CD4-positive, alpha-beta T cell (primary cell): ENCODE measurements at regions not wholly inside any gene's neighbourhood (a gene's known extent, or its start where the extent isn't known, plus 50 kb on each side); places are given as distances from the start of the nearest gene placed in this dataset.

Experiments
- ATAC-seq: fragments of 200-7000 bp; cut with Tn5 transposase; one replicate; pipeline ENCODE4 v1.10.0; 2022; ENCODE audit warnings: mild to moderate bottlenecking; ENCODE audit not compliant: poor library complexity
- CTCF ChIA-PET: fragments of 350-600 bp; sonication (Branson Sonifier 250); formaldehyde crosslinking; loops from one replicate; lab custom pipeline; 2021; ENCODE audit warnings: antibody characterized with exemption, inconsistent platforms; lab: Charles Lee
- POLR2A ChIA-PET: fragments of 350-600 bp; sonication (Branson Sonifier 250); formaldehyde crosslinking; loops from one replicate; lab custom pipeline; 2021; ENCODE audit warnings: antibody characterized with exemption, inconsistent platforms; lab: Charles Lee
- DNase-seq, 14 experiments: peaks; one replicate each; pipeline ENCODE4 v3.0.0-alpha.2; 2013 to 2020; ENCODE audit warnings: mixed read lengths in 2 of 14
- H3K27ac ChIP-seq, 2 donors: one replicate each; pipeline versions ENCODE4 v1.5.1 to v1.7.0; 2013; ENCODE audit warnings: low read length in 2 of 2, low read depth in 1 of 2, mild to moderate bottlenecking in 1 of 2
- H3K27me3 ChIP-seq, 2 experiments: 1 replicate in 1 of 2; 2 replicates in 1 of 2; pipeline versions ENCODE4 v1.6.1 to v1.7.0; 2013; ENCODE audit warnings: low read length in 2 of 2, control low read depth in 1 of 2, mild to moderate bottlenecking in 1 of 2, moderate library complexity in 1 of 2; ENCODE audit not compliant: insufficient read depth in 2 of 2, control insufficient read depth in 1 of 2
- H3K36me3 ChIP-seq: one replicate; pipeline ENCODE4 v1.6.1; 2013; ENCODE audit warnings: low read length, control low read depth; ENCODE audit not compliant: insufficient read depth
- H3K4me1 ChIP-seq: one replicate; pipeline ENCODE4 v1.6.1; 2013; ENCODE audit warnings: low read length, control low read depth; ENCODE audit not compliant: insufficient read depth
- H3K4me3 ChIP-seq: one replicate; pipeline ENCODE4 v1.5.1; 2013; ENCODE audit warnings: mild to moderate bottlenecking, low read length, moderate library complexity
- H3K9me3 ChIP-seq, 2 experiments: 1 replicate in 1 of 2; 2 replicates in 1 of 2; pipeline versions ENCODE4 v1.6.1 to v1.7.0; 2013; ENCODE audit warnings: low read length in 2 of 2, mild to moderate bottlenecking in 2 of 2, control low read depth in 1 of 2, moderate library complexity in 1 of 2; ENCODE audit not compliant: control insufficient read depth in 1 of 2, insufficient read depth in 1 of 2
- H3K27ac Mint-ChIP-seq: one replicate; pipeline ENCODE4 v1.8.0; 2020; ENCODE audit warnings: mixed read lengths
- H3K27me3 Mint-ChIP-seq: one replicate; pipeline ENCODE4 v1.8.0; 2021; ENCODE audit warnings: mixed read lengths
- H3K36me3 Mint-ChIP-seq: one replicate; pipeline ENCODE4 v1.8.0; 2021; ENCODE audit warnings: low read depth, mixed read lengths
- H3K4me1 Mint-ChIP-seq: one replicate; pipeline ENCODE4 v1.8.0; 2021; ENCODE audit warnings: low read depth, mixed read lengths
- H3K4me3 Mint-ChIP-seq: one replicate; pipeline ENCODE4 v1.8.0; 2020; ENCODE audit warnings: mild to moderate bottlenecking, mixed read lengths
- H3K9me3 Mint-ChIP-seq: one replicate; pipeline ENCODE4 v1.8.0; 2020; ENCODE audit warnings: mixed read lengths
- CTCF ChIP-seq: fragments of 200-600 bp; IDR thresholded peaks from one replicate; pipeline ENCODE4 v1.8.0; 2022; ENCODE audit warnings: antibody characterized with exemption, mild to moderate bottlenecking
- intact Hi-C, 2 experiments: fragments of 100-400 bp; cut with DNase I in 1 of 2; cut with micrococcal nuclease in 1 of 2; formaldehyde crosslinking; loops; one replicate each; pipeline versions ENCODE4 v1.15.1 to v1.9.0; 2023 to 2025; cut with DNase I, micrococcal nuclease

DNA sequence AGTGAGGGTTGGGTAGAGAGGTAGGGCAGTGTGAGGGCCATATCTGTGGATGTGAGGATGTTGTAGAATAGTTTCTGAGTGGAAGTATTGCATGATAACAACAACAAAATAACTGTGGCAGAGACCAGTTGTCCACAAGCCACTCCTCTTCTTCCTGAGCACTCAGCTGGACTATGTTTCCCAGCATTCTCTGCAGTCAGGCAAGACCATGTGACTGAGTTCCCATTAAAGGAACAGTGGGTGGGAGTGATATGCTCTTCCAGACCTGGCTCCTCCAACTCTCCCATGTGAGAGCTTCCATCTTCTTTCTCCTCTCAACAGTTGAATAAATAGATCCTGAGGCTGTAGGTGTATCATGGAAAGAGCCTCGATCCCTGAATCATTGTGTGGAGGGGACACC is 272.4 kb downstream of the CBLN1 start:
- Histone ChIP-seq H3K27me3 (peaks cover 0 to 3% of the 10 kb centered on the region in 2 experiments), H3K9me3 (peaks cover 0 to 27% of the 10 kb centered on the region in 2 experiments), H3K36me3 (no peaks in the 10 kb centered on the region), H3K27ac (no peak overlapping the region), H3K4me3 (no peak overlapping the region), H3K4me1 (no peaks in the 10 kb centered on the region)
- ChIA-PET CTCF (no interaction called here), POLR2A (no interaction called here)
- DNase-seq = no peak
- Mint-ChIP-seq H3K27ac (no peak overlapping the region), H3K9me3 (peaks cover 10% of the 10 kb centered on the region), H3K4me3 (no peak overlapping the region), H3K36me3 (no peaks in the 10 kb centered on the region), H3K27me3 (no peaks in the 10 kb centered on the region), H3K4me1 (no peaks in the 10 kb centered on the region)
- intact Hi-C loops = no loop called here
- no peak for ATAC-seq
- TF ChIP-seq CTCF = no peak

DNA sequence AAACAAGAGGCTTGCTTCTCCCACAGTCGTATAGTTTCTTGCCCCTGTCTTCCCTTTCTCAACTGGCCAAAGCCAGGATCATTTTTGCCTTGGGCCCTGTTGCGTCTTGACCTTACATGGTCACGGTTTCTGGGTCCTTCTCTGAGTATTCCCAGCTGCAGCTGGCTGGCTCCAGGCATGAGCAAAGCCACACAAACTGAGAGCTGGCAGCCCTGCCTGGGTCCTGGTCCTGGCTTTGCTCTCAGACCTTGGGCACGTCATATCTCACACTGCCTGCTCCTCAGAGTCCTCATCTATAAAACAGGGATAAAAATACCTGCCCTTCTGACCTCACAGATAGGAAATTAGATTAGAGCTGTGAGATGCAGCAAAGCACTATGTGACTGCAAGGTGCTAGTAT is 277.6 kb downstream of the CBLN1 start:
- Histone ChIP-seq H3K27ac (no peak overlapping the region), H3K9me3 (peaks cover 0 to 16% of the 10 kb centered on the region in 2 experiments), H3K36me3 (no peaks in the 10 kb centered on the region), H3K4me1 (no peaks in the 10 kb centered on the region), H3K27me3 (peaks cover 0 to 3% of the 10 kb centered on the region in 2 experiments), H3K4me3 (no peak overlapping the region)
- Mint-ChIP-seq H3K36me3 (no peaks in the 10 kb centered on the region), H3K27me3 (peaks cover 4% of the 10 kb centered on the region), H3K4me1 (no peaks in the 10 kb centered on the region), H3K9me3 (peaks cover 10% of the 10 kb centered on the region), H3K4me3 (no peak overlapping the region), H3K27ac (no peak overlapping the region)
- intact Hi-C loops = no loop called here
- TF ChIP-seq CTCF = no peak
- CTCF ChIA-PET = no interaction called here
- DNase-seq (no peak), ATAC-seq (no peak)
- POLR2A ChIA-PET = no interaction called here

DNA sequence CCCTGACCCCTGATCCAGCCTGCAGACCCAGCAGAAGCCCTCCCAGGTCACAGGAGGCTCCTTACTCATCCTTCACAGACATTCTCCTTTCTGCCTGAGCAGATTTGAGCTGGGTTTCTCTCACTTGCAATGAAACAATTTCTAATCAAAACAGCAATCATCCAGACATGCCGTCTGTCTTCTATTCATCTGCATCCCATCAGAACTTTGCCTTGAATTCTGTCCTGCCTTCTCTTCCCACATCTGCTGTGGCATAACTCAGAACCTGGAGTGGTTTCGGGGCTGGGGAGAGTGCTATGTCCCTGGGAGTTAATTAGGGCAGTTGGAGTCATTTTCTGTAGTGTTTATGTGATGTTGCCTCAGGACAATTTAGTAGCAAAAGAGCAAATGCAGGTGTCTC is 278.6 kb downstream of the CBLN1 start:
- peaks cover 10% of the 10 kb centered on the region for H3K9me3 Mint-ChIP-seq
- intact Hi-C loops = no loop called here
- peaks cover 4% of the 10 kb centered on the region for H3K27me3 Mint-ChIP-seq
- no peaks in the 10 kb centered on the region for H3K36me3 Mint-ChIP-seq
- no peaks in the 10 kb centered on the region for H3K36me3 ChIP-seq
- POLR2A ChIA-PET = no interaction called here
- no peak overlapping the region for H3K4me3 Mint-ChIP-seq
- peaks cover 0 to 3% of the 10 kb centered on the region in 2 experiments for H3K27me3 ChIP-seq
- H3K4me1 Mint-ChIP-seq = no peaks in the 10 kb centered on the region
- peaks cover 0 to 16% of the 10 kb centered on the region in 2 experiments for H3K9me3 ChIP-seq
- H3K27ac Mint-ChIP-seq = no peak overlapping the region
- CTCF ChIA-PET = no interaction called here
- no peak overlapping the region for H3K4me3 ChIP-seq
- DNase-seq (no peak), ATAC-seq (no peak)
- no peak overlapping the region for H3K27ac ChIP-seq
- no peaks in the 10 kb centered on the region for H3K4me1 ChIP-seq
- no peak for TF ChIP-seq CTCF
